GM19455 (cell line): ENCODE measurements at regions not wholly inside any gene's neighbourhood (a gene's known extent, or its start where the extent isn't known, plus 50 kb on each side); places are given as distances from the start of the nearest gene placed in this dataset.

ENCODE experiments used
- ATAC-seq: cut with Tn5 transposase; IDR thresholded peaks from one replicate; pipeline ENCODE4 v1.9.1; 2021; ENCODE audit not compliant: unreplicated experiment

GRCh38 chr4:163948920-163949455 is 454.5 kb downstream of the TMA16 start:
- ATAC-seq = no peak

- ATAC-seq = no peak
Measured at GRCh38 chr4:163949976-163950601, 455.6 kb downstream of the TMA16 start.

GRCh38 chr4:163955288-163955687 is 460.8 kb downstream of the TMA16 start:
- no peak for ATAC-seq

GRCh38 chr4:163958751-163959150 is 464.3 kb downstream of the TMA16 start:
- ATAC-seq = no peak

GRCh38 chr4:163959932-163960331 is 465.4 kb downstream of the TMA16 start:
- no peak for ATAC-seq

- ATAC-seq = no peak
Measured at GRCh38 chr4:163966612-163967011, 472.1 kb downstream of the TMA16 start.

- peak; percentile 71 for ATAC-seq
Measured at GRCh38 chr4:163967263-163967662, 472.8 kb downstream of the TMA16 start.

GRCh38 chr4:163967710-163968109 is 473.2 kb downstream of the TMA16 start:
- no peak for ATAC-seq

GRCh38 chr4:163969291-163969690 is 474.8 kb downstream of the TMA16 start:
- ATAC-seq = no peak

- no peak for ATAC-seq
Measured at GRCh38 chr4:163976588-163976987, 482.1 kb downstream of the TMA16 start.

GRCh38 chr4:163988391-163988790 is 493.9 kb downstream of the TMA16 start:
- no peak for ATAC-seq

- ATAC-seq = no peak
Measured at GRCh38 chr4:163988865-163989264, 494.4 kb downstream of the TMA16 start.

GRCh38 chr4:163991298-163991865 is 496.9 kb downstream of the TMA16 start:
- ATAC-seq = no peak

- ATAC-seq = no peak
Measured at GRCh38 chr4:164009435-164009834, 514.9 kb downstream of the TMA16 start.

- no peak for ATAC-seq
Measured at GRCh38 chr4:164011791-164012190, 517.3 kb downstream of the TMA16 start.

- peak; percentile 55 for ATAC-seq
Measured at GRCh38 chr4:164012396-164013027, 518.0 kb downstream of the TMA16 start.

- no peak for ATAC-seq
Measured at GRCh38 chr4:164021947-164022346, 527.5 kb downstream of the TMA16 start.

GRCh38 chr4:164023214-164023613 is 528.7 kb downstream of the TMA16 start:
- ATAC-seq = no peak

- no peak for ATAC-seq
Measured at GRCh38 chr4:164027805-164028204, 533.3 kb downstream of the TMA16 start.

GRCh38 chr4:164039482-164039881 is 545.0 kb downstream of the TMA16 start:
- no peak for ATAC-seq

- ATAC-seq = no peak
Measured at GRCh38 chr4:164056426-164057142, 562.1 kb downstream of the TMA16 start.
